Ammon's horn (tissue), 1 donor: ENCODE measurements at regions not wholly inside any gene's neighbourhood (a gene's known extent, or its start where the extent isn't known, plus 50 kb on each side); places are given as distances from the start of the nearest gene placed in this dataset.

Source experiments
- DNase-seq: peaks from one replicate; pipeline ENCODE4 v3.0.0-alpha.2; 2016; ENCODE audit warnings: low spot score

- no peak for DNase-seq
Observed at GRCh38 chr13:74966275-74966674, 515.7 kb downstream of the TBC1D4 start.

GRCh38 chr13:74945637-74946036, 536.3 kb downstream of the TBC1D4 start:
- no peak for DNase-seq

DNA sequence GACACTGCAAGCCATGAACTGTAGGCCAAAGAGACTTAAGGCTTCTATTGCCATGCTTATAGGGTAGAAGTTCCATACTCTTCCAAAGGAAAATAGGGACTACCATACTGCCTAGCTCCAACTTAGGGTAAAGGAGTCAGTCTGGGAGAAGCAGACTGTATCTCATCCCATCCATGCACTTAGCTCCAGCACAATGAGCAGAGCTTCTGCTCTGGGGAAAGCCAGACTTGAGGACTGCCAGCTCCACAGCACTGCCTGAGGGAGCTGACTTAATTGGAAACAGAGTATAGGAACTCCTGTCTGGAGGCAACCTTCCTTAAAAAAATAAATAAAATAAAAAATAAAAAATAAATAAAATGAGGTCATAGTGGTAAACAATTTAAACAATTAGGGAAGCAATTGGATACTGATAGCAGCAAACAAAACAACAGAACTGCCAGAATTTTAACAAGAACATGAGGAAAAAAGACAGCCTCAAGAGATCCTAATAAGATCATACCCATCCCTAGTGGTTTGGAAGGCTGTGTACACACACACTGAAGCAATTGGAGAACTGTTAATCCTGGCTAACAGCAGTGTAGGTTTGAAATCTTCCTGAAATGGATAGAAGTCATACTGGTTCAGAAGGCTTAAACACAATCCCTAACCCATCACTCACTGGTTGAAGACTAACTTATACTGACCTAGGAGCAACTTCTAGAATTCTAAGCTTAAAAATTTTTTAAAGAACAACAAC, 550.1 kb downstream of the TBC1D4 start:
- DNase-seq = peak; percentile 14

DNA sequence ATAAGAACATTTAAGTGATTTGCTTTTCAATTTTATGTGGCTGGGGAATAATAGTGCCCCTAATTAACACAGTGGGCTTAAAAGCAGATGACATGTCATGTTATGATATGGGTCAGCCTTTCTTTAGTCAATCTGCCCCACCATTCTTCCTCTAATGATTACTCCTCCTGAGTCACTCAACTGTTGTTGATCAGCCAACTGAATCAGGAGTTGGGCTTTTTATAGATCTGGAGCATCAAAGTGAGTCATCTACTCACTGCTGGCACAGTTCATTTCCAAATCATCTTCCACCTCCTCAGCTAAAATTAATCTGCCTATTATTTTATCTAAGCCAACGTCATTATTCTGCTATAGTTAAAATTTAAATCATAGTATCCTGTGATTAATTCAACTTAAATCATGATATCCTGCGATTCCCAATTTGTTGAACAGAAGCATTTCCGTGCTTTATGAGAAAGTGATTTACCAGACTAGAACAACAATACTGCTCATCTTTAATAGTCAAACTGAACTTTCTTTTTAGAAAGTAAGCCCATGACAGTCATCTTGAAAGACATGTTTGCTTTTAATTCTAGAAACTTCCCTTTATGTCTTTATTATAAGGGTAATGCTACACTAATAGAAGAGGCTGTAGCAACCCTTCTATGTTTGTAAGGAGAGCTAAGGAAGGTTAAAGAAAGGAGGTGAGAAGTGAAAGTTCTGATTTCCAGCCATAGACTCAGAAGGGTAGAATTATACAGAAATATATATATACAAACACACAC, 551.4 kb downstream of the TBC1D4 start:
- DNase-seq = peak; percentile 66

- DNase-seq = no peak
Observed at GRCh38 chr13:74929436-74929835, 552.5 kb downstream of the TBC1D4 start.

DNA sequence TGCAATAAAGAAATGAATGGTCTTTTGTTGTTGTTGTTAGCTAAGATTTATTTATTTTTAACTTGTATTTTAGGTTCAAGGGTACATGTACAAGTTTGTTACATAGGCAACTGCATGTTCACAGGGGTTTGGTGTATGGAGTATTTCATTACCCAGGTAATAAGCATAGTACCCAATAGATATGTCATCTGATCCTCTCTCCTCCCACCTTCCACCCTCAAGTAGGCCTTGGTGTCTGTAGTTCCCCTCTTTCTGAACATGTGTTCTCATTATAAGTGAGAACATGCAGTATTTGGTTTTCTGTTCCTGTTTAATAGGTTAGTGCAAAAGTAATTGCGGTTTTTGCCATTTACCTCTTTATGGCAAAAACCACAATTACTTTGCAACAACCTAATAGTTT, 554.1 kb downstream of the TBC1D4 start:
- DNase-seq = no peak

DNA sequence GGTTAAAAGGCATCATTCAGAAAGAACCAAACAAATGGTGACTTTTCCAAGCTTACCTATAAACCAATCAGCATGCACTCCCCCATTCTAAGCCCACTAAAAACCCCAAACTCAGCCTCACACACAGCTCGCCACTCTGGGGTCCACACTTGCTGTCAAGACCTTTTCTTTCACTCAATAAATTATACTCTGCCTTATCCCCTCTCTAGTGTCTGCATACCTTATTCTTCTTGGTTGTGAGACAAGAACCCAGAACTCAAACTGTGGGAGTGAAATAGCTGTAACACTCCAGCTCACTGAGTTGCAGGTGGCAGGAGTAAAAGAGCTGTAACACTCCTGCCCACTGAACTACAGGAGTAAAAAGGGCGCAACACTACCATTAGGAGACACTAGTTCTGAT, 559.0 kb downstream of the TBC1D4 start:
- DNase-seq = no peak

DNA sequence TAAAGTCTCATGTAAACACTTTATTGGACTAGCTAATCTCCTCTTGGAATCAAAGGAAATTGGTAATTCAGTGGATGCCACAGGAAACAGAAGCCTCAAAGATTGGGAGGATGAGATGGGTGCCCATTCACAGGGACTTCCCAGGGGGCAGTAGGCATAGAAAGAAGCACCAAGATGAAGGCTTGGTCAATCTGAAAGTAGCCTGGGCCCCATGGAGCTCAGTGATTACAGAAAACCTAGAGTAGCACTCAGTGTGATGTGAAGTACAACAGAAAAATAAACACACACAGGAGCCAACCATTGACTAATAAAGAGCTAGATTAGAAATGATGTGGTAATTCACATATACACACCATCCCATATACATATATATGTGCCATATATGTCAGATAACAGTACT, 560.6 kb downstream of the TBC1D4 start:
- DNase-seq = no peak

GRCh38 chr13:74920920-74921319, 561.0 kb downstream of the TBC1D4 start:
- no peak for DNase-seq

DNA sequence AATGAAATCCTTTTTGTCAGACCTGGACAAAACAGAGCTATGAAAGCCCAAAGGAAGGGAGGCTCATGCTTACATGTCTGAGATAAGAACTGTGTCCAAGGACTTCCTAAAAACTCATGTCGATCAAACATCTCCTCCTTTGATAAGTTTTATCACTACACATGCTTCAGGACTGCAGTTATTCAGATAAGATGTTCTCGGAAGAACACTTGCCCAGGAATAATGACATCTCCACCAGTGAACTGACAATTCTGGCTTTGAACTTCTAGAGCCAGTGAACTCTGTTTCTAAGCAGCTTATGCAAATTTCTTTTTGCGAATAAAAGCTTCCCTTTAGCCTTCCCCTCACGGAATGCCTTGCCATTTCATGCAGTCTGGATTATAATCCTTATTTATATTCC, 561.6 kb downstream of the TBC1D4 start:
- DNase-seq = no peak

DNA sequence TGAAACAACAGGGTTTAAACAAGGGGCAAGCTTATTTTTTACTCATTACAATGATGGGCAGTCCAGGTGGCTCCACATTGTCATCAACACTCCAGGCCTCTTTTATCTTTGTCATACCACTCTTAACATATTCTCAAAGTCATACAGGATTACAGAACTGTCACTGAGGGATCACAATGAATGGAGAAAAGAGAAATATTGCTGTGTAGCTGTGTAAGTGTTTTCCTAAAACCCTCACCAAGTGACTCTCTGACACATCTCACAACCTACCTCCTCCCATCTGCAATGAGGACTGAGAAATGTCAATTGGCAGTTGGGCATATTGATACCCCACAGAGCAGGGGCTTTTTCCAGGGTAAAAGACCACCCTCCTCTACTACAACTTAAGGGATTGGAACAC, 562.1 kb downstream of the TBC1D4 start:
- DNase-seq = no peak

GRCh38 chr13:74912898-74913297, 569.1 kb downstream of the TBC1D4 start:
- DNase-seq = no peak

GRCh38 chr13:74910415-74910814, 571.6 kb downstream of the TBC1D4 start:
- DNase-seq = no peak

DNA sequence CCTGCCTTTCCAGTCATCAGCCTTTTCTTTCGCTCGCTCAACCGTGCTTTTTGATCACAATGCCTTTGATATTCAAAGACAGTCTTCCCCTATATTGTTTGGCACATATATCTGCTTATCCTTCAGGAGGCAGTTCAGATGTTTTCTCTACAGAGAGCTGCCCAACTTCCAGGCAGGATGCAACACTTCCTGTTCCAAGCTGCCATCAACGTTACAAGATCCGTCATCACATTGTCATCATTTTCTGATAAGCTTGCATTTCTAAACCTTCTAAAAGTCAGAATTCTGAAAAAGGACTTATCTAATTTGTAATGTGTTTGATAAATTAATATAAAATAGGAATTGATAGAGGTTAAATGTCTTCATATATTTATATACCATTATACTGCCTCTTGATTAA, 574.2 kb downstream of the TBC1D4 start:
- DNase-seq = no peak

DNA sequence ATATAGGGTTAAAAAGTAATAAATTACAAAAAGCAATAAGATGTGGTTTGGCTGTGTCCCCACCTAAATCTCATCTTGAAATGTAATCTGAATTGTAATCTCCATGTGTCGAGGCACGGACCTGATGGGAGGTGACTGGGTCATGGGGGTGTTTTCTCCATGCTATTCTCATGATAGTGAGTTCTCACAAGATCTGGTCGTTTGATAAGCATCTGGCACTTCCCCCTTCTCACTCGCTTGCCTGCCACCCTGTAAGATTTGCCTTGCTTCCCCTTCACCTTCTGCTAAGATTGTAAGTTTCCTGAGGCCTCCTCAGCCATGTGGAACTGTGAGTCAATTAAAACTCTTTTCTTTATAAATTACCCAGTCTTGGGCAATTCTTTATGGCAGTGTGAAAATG, 577.4 kb downstream of the TBC1D4 start:
- DNase-seq = no peak

DNA sequence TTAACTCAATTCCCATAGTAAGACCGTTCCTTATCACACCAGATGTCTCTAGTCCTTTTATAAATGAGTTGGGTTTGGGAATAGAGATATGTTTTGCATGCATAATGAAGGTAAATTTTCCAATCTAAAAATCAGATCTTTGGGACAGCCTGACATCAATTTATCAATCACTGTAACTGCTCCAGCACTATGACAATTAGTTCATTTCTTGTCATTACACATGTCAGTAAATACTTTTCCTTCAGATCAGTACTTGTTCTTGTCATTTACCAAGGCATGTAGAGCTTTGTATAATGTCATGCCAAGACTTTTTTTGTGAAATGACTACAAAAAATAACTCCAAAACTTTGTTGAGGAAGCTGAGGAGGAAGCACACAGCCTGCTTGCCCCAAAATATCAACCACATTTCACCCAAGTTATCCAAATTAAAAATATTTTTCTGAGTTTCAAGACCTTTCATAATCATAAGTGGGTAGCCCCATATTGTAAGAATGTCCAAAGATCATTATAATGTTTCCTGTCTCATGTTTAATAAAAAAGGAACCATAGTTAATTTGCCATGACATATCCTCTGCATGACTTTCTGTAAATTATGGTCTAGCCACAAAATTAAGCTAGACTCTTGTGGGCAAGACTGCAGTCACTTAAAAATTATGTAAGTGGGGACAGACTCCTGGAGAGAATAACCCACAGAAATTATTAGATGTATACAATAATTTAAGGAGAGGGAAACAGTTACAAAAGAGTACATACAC, 586.8 kb downstream of the TBC1D4 start:
- DNase-seq = no peak

GRCh38 chr13:74892096-74892495, 589.9 kb downstream of the TBC1D4 start:
- no peak for DNase-seq

- no peak for DNase-seq
Observed at GRCh38 chr13:74891610-74892009, 590.4 kb downstream of the TBC1D4 start.

- DNase-seq = no peak
Observed at GRCh38 chr13:74889321-74889720, 592.6 kb downstream of the TBC1D4 start.

GRCh38 chr13:74886502-74886901, 595.5 kb downstream of the TBC1D4 start:
- no peak for DNase-seq

- DNase-seq = no peak
Observed at GRCh38 chr13:74883834-74884233, 598.1 kb downstream of the TBC1D4 start.

GRCh38 chr13:74871369-74872070, 610.4 kb downstream of the TBC1D4 start:
- no peak for DNase-seq
